H1 (cell line): ENCODE measurements at regions not wholly inside any gene's neighbourhood (a gene's known extent, or its start where the extent isn't known, plus 50 kb on each side); places are given as distances from the start of the nearest gene placed in this dataset.

Experiments used
- KDM5A ChIP-seq: fragments of 200-600 bp; IDR thresholded peaks from 2 replicates; pipeline ENCODE4 v1.7.1; 2012; ENCODE audit warnings: mild to moderate bottlenecking, low read length, inconsistent platforms, mixed read lengths
- POLR2A ChIP-seq, 2 experiments: IDR thresholded peaks; 1 replicate in 1 of 2; 2 replicates in 1 of 2; pipeline ENCODE4 v1.6.1; 2011; ENCODE audit warnings: low read depth in 2 of 2, low read length in 2 of 2, mild to moderate bottlenecking in 2 of 2; ENCODE audit errors: control extremely low read depth in 1 of 2

GRCh38 chr1:208903251-208903905, 659.2 kb upstream of the PLXNA2 start:
- TF ChIP-seq KDM5A: no peak
- TF ChIP-seq POLR2A (IDR thresholded peaks at IDR 0.05; ENCODE audit: control extremely low read depth in 1 of 2, low read depth in 2 of 2, low read length in 2 of 2): no peak
